GM23338 (cell line): ENCODE measurements at regions not wholly inside any gene's neighbourhood (a gene's known extent, or its start where the extent isn't known, plus 50 kb on each side); places are given as distances from the start of the nearest gene placed in this dataset.

ENCODE experiments used
- ATAC-seq: fragments of 200-7000 bp; cut with Tn5 transposase; 3 replicates; pipeline ENCODE4 v1.9.1; 2020
- DNase-seq: peaks from one replicate; pipeline ENCODE4 v3.0.0-alpha.2; 2015; ENCODE audit warnings: low spot score
- H2AFZ ChIP-seq: fragments of 200-600 bp; sonication (generic); 2 replicates; pipeline ENCODE4 v1.8.0; 2016; ENCODE audit warnings: antibody characterized with exemption, mild to moderate bottlenecking, moderate library complexity
- H3F3A ChIP-seq: fragments of 200-600 bp; sonication (generic); replicated peaks from 2 replicates; pipeline ENCODE4 v1.8.0; 2017; ENCODE audit warnings: antibody characterized with exemption, mixed run types, low read depth
- H3K27ac ChIP-seq: fragments of 200-600 bp; sonication (generic); 2 replicates; pipeline ENCODE4 v1.6.1; 2016; ENCODE audit warnings: low read depth
- H3K27me3 ChIP-seq: fragments of 200-600 bp; sonication (generic); 2 replicates; pipeline ENCODE4 v1.8.0; 2016; ENCODE audit warnings: mild to moderate bottlenecking, mixed run types, moderate library complexity; ENCODE audit not compliant: insufficient read depth
- H3K36me3 ChIP-seq: fragments of 200-600 bp; sonication (generic); 2 replicates; pipeline ENCODE4 v1.8.0; 2016; ENCODE audit warnings: mild to moderate bottlenecking; ENCODE audit not compliant: insufficient read depth
- H3K4me1 ChIP-seq: fragments of 200-600 bp; sonication (generic); 2 replicates; pipeline ENCODE4 v1.8.0; 2016; ENCODE audit warnings: mild to moderate bottlenecking, moderate library complexity; ENCODE audit not compliant: insufficient read depth
- H3K4me2 ChIP-seq: fragments of 200-600 bp; sonication (generic); 2 replicates; pipeline ENCODE4 v1.7.1; 2017; ENCODE audit warnings: mixed run types
- H3K4me3 ChIP-seq: fragments of 200-600 bp; sonication (generic); 2 replicates; pipeline ENCODE4 v1.6.1; 2016; ENCODE audit warnings: mixed run types
- H3K79me2 ChIP-seq: fragments of 200-600 bp; sonication (generic); replicated peaks from 2 replicates; pipeline ENCODE4 v1.8.0; 2017; ENCODE audit warnings: mild to moderate bottlenecking; ENCODE audit not compliant: insufficient read depth
- H3K9me2 ChIP-seq: fragments of 200-600 bp; sonication (generic); 2 replicates; pipeline ENCODE4 v1.8.0; 2017; ENCODE audit not compliant: insufficient read depth
- H4K20me1 ChIP-seq: fragments of 200-600 bp; sonication (generic); replicated peaks from 2 replicates; pipeline ENCODE4 v1.8.0; 2017; ENCODE audit warnings: mild to moderate bottlenecking; ENCODE audit not compliant: insufficient read depth
- H3K27ac Mint-ChIP-seq: 2 replicates; pipeline ENCODE4 v1.8.0; 2020; ENCODE audit warnings: inconsistent platforms, mild to moderate bottlenecking, moderate library complexity, mixed read lengths
- H3K27me3 Mint-ChIP-seq: 3 replicates; pipeline ENCODE4 v1.8.0; 2022; ENCODE audit warnings: low read depth, mild to moderate bottlenecking, moderate library complexity, mixed read lengths, inconsistent platforms; ENCODE audit not compliant: insufficient read depth, poor library complexity
- H3K36me3 Mint-ChIP-seq: 3 replicates; pipeline ENCODE4 v1.8.0; 2021; ENCODE audit warnings: low read depth, mild to moderate bottlenecking, inconsistent platforms, moderate library complexity, mixed read lengths
- H3K4me1 Mint-ChIP-seq: 3 replicates; pipeline ENCODE4 v1.8.0; 2020; ENCODE audit warnings: mild to moderate bottlenecking, inconsistent platforms, mixed read lengths
- H3K4me3 Mint-ChIP-seq: 3 replicates; pipeline ENCODE4 v1.8.0; 2021; ENCODE audit warnings: moderate library complexity, mild to moderate bottlenecking, inconsistent platforms, mixed read lengths
- H3K9me3 Mint-ChIP-seq: 3 replicates; pipeline ENCODE4 v1.8.0; 2020; ENCODE audit warnings: moderate library complexity, mild to moderate bottlenecking, inconsistent platforms, mixed read lengths
- CREB1 ChIP-seq: fragments of 250-450 bp; sonication (Bioruptor Pico); IDR thresholded peaks from 2 replicates; pipeline ENCODE4 v1.5.0; 2020; ENCODE audit warnings: low read depth, mild to moderate bottlenecking, moderate library complexity
- ETS1 ChIP-seq: IDR thresholded peaks from 2 replicates; pipeline ENCODE4 v1.6.1; 2016; ENCODE audit warnings: antibody characterized with exemption
- EZH2phosphoT487 ChIP-seq: fragments of 200-600 bp; sonication (generic); IDR thresholded peaks from one replicate; pipeline ENCODE4 v1.8.1; 2018; ENCODE audit warnings: antibody characterized with exemption; ENCODE audit not compliant: unreplicated experiment
- STAT1 ChIP-seq: IDR thresholded peaks from one replicate; pipeline ENCODE4 v1.6.1; 2016; ENCODE audit warnings: antibody characterized with exemption; ENCODE audit not compliant: unreplicated experiment
- ZNF114 ChIP-seq: fragments of 250-450 bp; sonication (Bioruptor Pico); IDR thresholded peaks from 2 replicates; pipeline ENCODE4 v1.5.0; 2020; ENCODE audit warnings: mild to moderate bottlenecking, moderate library complexity
- ZNF331 ChIP-seq: fragments of 250-450 bp; sonication (Bioruptor Pico); IDR thresholded peaks from 2 replicates; pipeline ENCODE4 v1.5.0; 2020; ENCODE audit warnings: low read depth, mild to moderate bottlenecking, moderate library complexity
- ZNF462 ChIP-seq: fragments of 250-450 bp; sonication (Bioruptor Pico); IDR thresholded peaks from 2 replicates; pipeline ENCODE4 v1.5.0; 2020; ENCODE audit warnings: mild to moderate bottlenecking, moderate library complexity
- TF ChIP-seq, protein P1 (sequence below), 2 experiments: fragments of 200-600 bp in 1 of 2; sonication (generic) in 1 of 2; conservative IDR thresholded peaks; 2 replicates each; pipeline versions ENCODE4 v1.5.1 to v1.6.1; 2016 to 2017; ENCODE audit warnings: antibody characterized with exemption in 2 of 2, low read depth in 2 of 2, mild to moderate bottlenecking in 2 of 2, moderate library complexity in 1 of 2
- TF ChIP-seq, protein P2 (sequence below): IDR thresholded peaks from one replicate; pipeline ENCODE4 v1.6.1; 2018; ENCODE audit warnings: antibody characterized with exemption; ENCODE audit not compliant: unreplicated experiment

GRCh38 chr15:79523266-79523665 lies 91.1 kb downstream of the MINAR1 start:
- no peak for DNase-seq
- Histone ChIP-seq H3K79me2 (no peaks in the 10 kb centered on the region), H3K27ac (no peak overlapping the region), H4K20me1 (no peaks in the 10 kb centered on the region), H3F3A (no peaks in the 10 kb centered on the region), H3K4me3 (no peak overlapping the region), H3K27me3 (no peaks in the 10 kb centered on the region), H2AFZ (no peak overlapping the region), H3K4me2 (no peak overlapping the region), H3K9me2 (peaks cover 9% of the 10 kb centered on the region), H3K4me1 (no peaks in the 10 kb centered on the region), H3K36me3 (no peaks in the 10 kb centered on the region)
- no peaks in the 10 kb centered on the region for H3K36me3 Mint-ChIP-seq
- H3K4me3 Mint-ChIP-seq: no peak overlapping the region
- H3K27ac Mint-ChIP-seq: no peak overlapping the region
- no peaks in the 10 kb centered on the region; the same call in 2 of the 3 replicates for H3K9me3 Mint-ChIP-seq
- H3K27me3 Mint-ChIP-seq: no peaks in the 10 kb centered on the region
- TF ChIP-seq ETS1 (no peak), ZNF331 (CRISPR knock-in tag) (no peak), ZNF462 (CRISPR knock-in tag) (no peak), EZH2phosphoT487 (no peak), STAT1 (no peak), ZNF114 (no peak), CREB1 (CRISPR knock-in tag) (no peak)
- TF ChIP-seq, protein P1, sequence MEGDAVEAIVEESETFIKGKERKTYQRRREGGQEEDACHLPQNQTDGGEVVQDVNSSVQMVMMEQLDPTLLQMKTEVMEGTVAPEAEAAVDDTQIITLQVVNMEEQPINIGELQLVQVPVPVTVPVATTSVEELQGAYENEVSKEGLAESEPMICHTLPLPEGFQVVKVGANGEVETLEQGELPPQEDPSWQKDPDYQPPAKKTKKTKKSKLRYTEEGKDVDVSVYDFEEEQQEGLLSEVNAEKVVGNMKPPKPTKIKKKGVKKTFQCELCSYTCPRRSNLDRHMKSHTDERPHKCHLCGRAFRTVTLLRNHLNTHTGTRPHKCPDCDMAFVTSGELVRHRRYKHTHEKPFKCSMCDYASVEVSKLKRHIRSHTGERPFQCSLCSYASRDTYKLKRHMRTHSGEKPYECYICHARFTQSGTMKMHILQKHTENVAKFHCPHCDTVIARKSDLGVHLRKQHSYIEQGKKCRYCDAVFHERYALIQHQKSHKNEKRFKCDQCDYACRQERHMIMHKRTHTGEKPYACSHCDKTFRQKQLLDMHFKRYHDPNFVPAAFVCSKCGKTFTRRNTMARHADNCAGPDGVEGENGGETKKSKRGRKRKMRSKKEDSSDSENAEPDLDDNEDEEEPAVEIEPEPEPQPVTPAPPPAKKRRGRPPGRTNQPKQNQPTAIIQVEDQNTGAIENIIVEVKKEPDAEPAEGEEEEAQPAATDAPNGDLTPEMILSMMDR (conservative IDR thresholded peaks at IDR 0.05; ENCODE audit: low read depth in 2 of 2): no peak
- TF ChIP-seq, protein P2, sequence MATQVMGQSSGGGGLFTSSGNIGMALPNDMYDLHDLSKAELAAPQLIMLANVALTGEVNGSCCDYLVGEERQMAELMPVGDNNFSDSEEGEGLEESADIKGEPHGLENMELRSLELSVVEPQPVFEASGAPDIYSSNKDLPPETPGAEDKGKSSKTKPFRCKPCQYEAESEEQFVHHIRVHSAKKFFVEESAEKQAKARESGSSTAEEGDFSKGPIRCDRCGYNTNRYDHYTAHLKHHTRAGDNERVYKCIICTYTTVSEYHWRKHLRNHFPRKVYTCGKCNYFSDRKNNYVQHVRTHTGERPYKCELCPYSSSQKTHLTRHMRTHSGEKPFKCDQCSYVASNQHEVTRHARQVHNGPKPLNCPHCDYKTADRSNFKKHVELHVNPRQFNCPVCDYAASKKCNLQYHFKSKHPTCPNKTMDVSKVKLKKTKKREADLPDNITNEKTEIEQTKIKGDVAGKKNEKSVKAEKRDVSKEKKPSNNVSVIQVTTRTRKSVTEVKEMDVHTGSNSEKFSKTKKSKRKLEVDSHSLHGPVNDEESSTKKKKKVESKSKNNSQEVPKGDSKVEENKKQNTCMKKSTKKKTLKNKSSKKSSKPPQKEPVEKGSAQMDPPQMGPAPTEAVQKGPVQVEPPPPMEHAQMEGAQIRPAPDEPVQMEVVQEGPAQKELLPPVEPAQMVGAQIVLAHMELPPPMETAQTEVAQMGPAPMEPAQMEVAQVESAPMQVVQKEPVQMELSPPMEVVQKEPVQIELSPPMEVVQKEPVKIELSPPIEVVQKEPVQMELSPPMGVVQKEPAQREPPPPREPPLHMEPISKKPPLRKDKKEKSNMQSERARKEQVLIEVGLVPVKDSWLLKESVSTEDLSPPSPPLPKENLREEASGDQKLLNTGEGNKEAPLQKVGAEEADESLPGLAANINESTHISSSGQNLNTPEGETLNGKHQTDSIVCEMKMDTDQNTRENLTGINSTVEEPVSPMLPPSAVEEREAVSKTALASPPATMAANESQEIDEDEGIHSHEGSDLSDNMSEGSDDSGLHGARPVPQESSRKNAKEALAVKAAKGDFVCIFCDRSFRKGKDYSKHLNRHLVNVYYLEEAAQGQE: no peak
- H3K4me1 Mint-ChIP-seq: peaks cover 6% of the 10 kb centered on the region
- ATAC-seq: no peak
